B cell (primary cell): ENCODE measurements at regions not wholly inside any gene's neighbourhood (a gene's known extent, or its start where the extent isn't known, plus 50 kb on each side); places are given as distances from the start of the nearest gene placed in this dataset.

ENCODE experiments used
- ATAC-seq: fragments of 200-7000 bp; cut with Tn5 transposase; one replicate; pipeline ENCODE4 v1.10.0; 2021; ENCODE audit warnings: low read depth, mild to moderate bottlenecking, moderate number of reproducible peaks, moderate library complexity
- CTCF ChIA-PET: fragments of 350-600 bp; sonication (Branson Sonifier 250); formaldehyde crosslinking; loops from one replicate; lab custom pipeline; 2021; ENCODE audit warnings: antibody characterized with exemption, inconsistent platforms; lab: Charles Lee
- POLR2A ChIA-PET: fragments of 350-600 bp; sonication (Branson Sonifier 250); formaldehyde crosslinking; loops from one replicate; lab custom pipeline; 2021; ENCODE audit warnings: antibody characterized with exemption; lab: Charles Lee
- DNase-seq: peaks from one replicate; pipeline ENCODE4 v3.0.0; 2013
- H2AFZ ChIP-seq: 2 replicates; pipeline ENCODE4 v1.6.1; 2012; ENCODE audit warnings: mild to moderate bottlenecking, low read depth, low read length; ENCODE audit not compliant: insufficient read depth, poor library complexity, severe bottlenecking
- H3K27ac ChIP-seq, 2 donors: 1 replicate in 1 of 2; 2 replicates in 1 of 2; pipeline ENCODE4 v1.5.1; 2012 to 2013; ENCODE audit warnings: low read length in 2 of 2, mild to moderate bottlenecking in 2 of 2, moderate library complexity in 1 of 2
- H3K27me3 ChIP-seq, 4 experiments: fragments of 200-600 bp in 1 of 4; sonication (generic) in 1 of 4; replicated peaks in 1 of 4; 1 replicate in 2 of 4; 2 replicates in 2 of 4; pipeline versions ENCODE4 v1.6.1 to v1.7.0; 2013 to 2016; ENCODE audit warnings: low read length in 3 of 4, mild to moderate bottlenecking in 2 of 4, mixed read lengths in 1 of 4, moderate library complexity in 1 of 4; ENCODE audit not compliant: insufficient read depth in 4 of 4, control insufficient read depth in 3 of 4; ENCODE audit errors: control extremely low read depth in 1 of 4
- H3K36me3 ChIP-seq, 2 experiments: replicated peaks in 1 of 2; 1 replicate in 1 of 2; 2 replicates in 1 of 2; pipeline versions ENCODE4 v1.6.1 to v1.7.1; 2013; ENCODE audit warnings: low read length in 1 of 2; ENCODE audit not compliant: insufficient read depth in 2 of 2, control insufficient read depth in 1 of 2; ENCODE audit errors: control extremely low read depth in 1 of 2, extremely low read depth in 1 of 2
- H3K4me1 ChIP-seq, 2 donors: fragments of 200-600 bp in 1 of 2; sonication (generic) in 1 of 2; 1 replicate in 1 of 2; 2 replicates in 1 of 2; pipeline versions ENCODE4 v1.5.1 to v1.6.1; 2013 to 2017; ENCODE audit warnings: low read length in 2 of 2; ENCODE audit not compliant: control insufficient read depth in 2 of 2, insufficient read depth in 2 of 2
- H3K4me2 ChIP-seq: replicated peaks from 2 replicates; pipeline ENCODE3; 2012; ENCODE audit warnings: mild to moderate bottlenecking, low read depth, low read length; ENCODE audit not compliant: poor library complexity, severe bottlenecking
- H3K4me3 ChIP-seq, 5 experiments: fragments of 200-600 bp in 1 of 5; sonication (generic) in 1 of 5; 1 replicate in 3 of 5; 2 replicates in 2 of 5; pipeline versions ENCODE4 v1.5.1 to v1.7.0; 2011 to 2016; ENCODE audit warnings: low read length in 4 of 5, mild to moderate bottlenecking in 4 of 5, low read depth in 2 of 5, control low read depth in 1 of 5, moderate library complexity in 1 of 5; ENCODE audit not compliant: insufficient read depth in 1 of 5; ENCODE audit errors: control extremely low read depth in 1 of 5, extremely low read depth in 1 of 5
- H3K79me2 ChIP-seq: fragments of 200-600 bp; sonication (generic); one replicate; pipeline ENCODE4 v1.6.0; 2016; ENCODE audit warnings: low read length; ENCODE audit not compliant: control insufficient read depth, insufficient read depth
- H3K9ac ChIP-seq: fragments of 200-600 bp; sonication (generic); 2 replicates; pipeline ENCODE4 v1.6.1; 2017; ENCODE audit warnings: mild to moderate bottlenecking, low read length, moderate library complexity
- H3K9me3 ChIP-seq, 3 donors: one replicate each; pipeline versions ENCODE4 v1.6.1 to v1.7.1; 2013; ENCODE audit warnings: low read length in 2 of 3; ENCODE audit not compliant: control insufficient read depth in 2 of 3, insufficient read depth in 1 of 3; ENCODE audit errors: control extremely low read depth in 1 of 3
- H4K20me1 ChIP-seq: 2 replicates; pipeline ENCODE4 v1.6.0; 2012; ENCODE audit warnings: mild to moderate bottlenecking, low read length; ENCODE audit not compliant: insufficient read depth, control insufficient read depth, poor library complexity, severe bottlenecking
- H3K27ac Mint-ChIP-seq: one replicate; pipeline ENCODE4 v1.8.0; 2021; ENCODE audit warnings: mixed read lengths
- H3K27me3 Mint-ChIP-seq: one replicate; pipeline ENCODE4 v1.8.0; 2021; ENCODE audit warnings: mixed read lengths
- H3K4me1 Mint-ChIP-seq: one replicate; pipeline ENCODE4 v1.8.0; 2021; ENCODE audit warnings: mixed read lengths
- H3K4me3 Mint-ChIP-seq: one replicate; pipeline ENCODE4 v1.8.0; 2021; ENCODE audit warnings: mixed read lengths
- H3K9me3 Mint-ChIP-seq: one replicate; pipeline ENCODE4 v1.8.0; 2022; ENCODE audit warnings: mixed read lengths; ENCODE audit not compliant: insufficient read depth
- CTCF ChIP-seq: fragments of 200-600 bp; IDR thresholded peaks from one replicate; pipeline ENCODE4 v1.8.0; 2022; ENCODE audit warnings: antibody characterized with exemption, mild to moderate bottlenecking
- EZH2 ChIP-seq: IDR thresholded peaks from 2 replicates; pipeline ENCODE4 v1.6.1; 2012; ENCODE audit warnings: borderline replicate concordance, low read depth, mild to moderate bottlenecking, moderate library complexity, low read length; ENCODE audit not compliant: insufficient read depth, poor library complexity, severe bottlenecking
- WGBS: methylation state at CpG from one replicate; pipeline ENCODE4 v1.1.5; 2013; ENCODE audit warnings: missing lambda C conversion rate; ENCODE audit not compliant: insufficient coverage; 5-methylcytosine and 5-hydroxymethylcytosine counted together
- intact Hi-C: fragments of 100-400 bp; cut with micrococcal nuclease; formaldehyde crosslinking; loops from one replicate; pipeline ENCODE4 v1.10.0; 2022

- Mint-ChIP-seq H3K4me3 (no peak overlapping the region), H3K9me3 (peaks cover 2% of the 10 kb centered on the region), H3K27me3 (peaks cover 4% of the 10 kb centered on the region), H3K27ac (no peak overlapping the region), H3K4me1 (no peaks in the 10 kb centered on the region)
- Histone ChIP-seq H3K27ac (no peak overlapping the region), H2AFZ (no peak overlapping the region), H3K79me2 (no peaks in the 10 kb centered on the region), H3K4me1 (no peaks in the 10 kb centered on the region), H3K9me3 (no peaks in the 10 kb centered on the region), H4K20me1 (no peaks in the 10 kb centered on the region), H3K4me2 (no peak overlapping the region), H3K27me3 (no peaks in the 10 kb centered on the region), H3K36me3 (no peaks in the 10 kb centered on the region), H3K4me3 (no peak overlapping the region), H3K9ac (no peak overlapping the region)
- ChIA-PET CTCF (interaction anchor here (0.6 kb wide), 1 partner anchor 12 kb away, joined by 3 read pairs; no protein-coding TSS in a partner anchor), POLR2A (no interaction called here)
- TF ChIP-seq EZH2, result no peak
- TF ChIP-seq CTCF, result no peak
- DNase-seq (no peak), ATAC-seq (no peak)
- intact Hi-C loops, result no loop called here
Observed at GRCh38 chr4:119823891-119824290, 195.3 kb upstream of the PDE5A start.

- Histone ChIP-seq H2AFZ (no peak overlapping the region), H3K9me3 (no peaks in the 10 kb centered on the region), H3K27me3 (no peaks in the 10 kb centered on the region), H3K27ac (no peak overlapping the region), H3K4me1 (no peaks in the 10 kb centered on the region), H3K79me2 (no peaks in the 10 kb centered on the region), H4K20me1 (no peaks in the 10 kb centered on the region), H3K9ac (no peak overlapping the region), H3K4me2 (no peak overlapping the region), H3K4me3 (no peak overlapping the region), H3K36me3 (no peaks in the 10 kb centered on the region)
- no peak for ATAC-seq
- no CpG with 5 or more reads among the region's 1 CpG for WGBS
- no peak overlapping the region for H3K27ac Mint-ChIP-seq
- peaks cover 2% of the 10 kb centered on the region for H3K9me3 Mint-ChIP-seq
- peaks cover 4% of the 10 kb centered on the region for H3K27me3 Mint-ChIP-seq
- ChIA-PET POLR2A (no interaction called here), CTCF (interaction anchor here (0.6 kb wide), 1 partner anchor 13 kb away, joined by 3 read pairs; no protein-coding TSS in a partner anchor)
- H3K4me3 Mint-ChIP-seq, result no peak overlapping the region
- intact Hi-C loops, result no loop called here
- TF ChIP-seq EZH2, result no peak
- TF ChIP-seq CTCF, result no peak
- no peak for DNase-seq
- H3K4me1 Mint-ChIP-seq, result no peaks in the 10 kb centered on the region
Observed at GRCh38 chr4:119823045-119823444, 194.4 kb upstream of the PDE5A start.
